Neural progenitor cell (in vitro differentiated cells): ENCODE measurements at regions not wholly inside any gene's neighbourhood (a gene's known extent, or its start where the extent isn't known, plus 50 kb on each side); places are given as distances from the start of the nearest gene placed in this dataset.
A peak's percentile ranks its signal among the peaks of the same experiment; 100 is the strongest.

Experiments
- DNase-seq: peaks from one replicate; pipeline ENCODE4 v3.0.0-alpha.2; 2016; ENCODE audit warnings: low spot score
- H2AFZ ChIP-seq: fragments of 200-600 bp; sonication (generic); replicated peaks from 2 replicates; pipeline ENCODE4 v1.6.1; 2016; ENCODE audit warnings: antibody characterized with exemption
- H3F3A ChIP-seq: fragments of 200-600 bp; sonication (generic); 2 replicates; pipeline ENCODE4 v1.6.1; 2016; ENCODE audit warnings: antibody characterized with exemption, low read depth
- H3K27ac ChIP-seq: fragments of 200-600 bp; sonication (generic); 2 replicates; pipeline ENCODE4 v1.5.1; 2016; ENCODE audit warnings: mild to moderate bottlenecking
- H3K27me3 ChIP-seq: fragments of 200-600 bp; sonication (generic); 2 replicates; pipeline ENCODE4 v1.6.1; 2016; ENCODE audit warnings: mild to moderate bottlenecking, moderate library complexity
- H3K36me3 ChIP-seq: fragments of 200-600 bp; sonication (generic); 2 replicates; pipeline ENCODE4 v1.5.1; 2016
- H3K4me1 ChIP-seq: fragments of 200-600 bp; sonication (generic); 2 replicates; pipeline ENCODE4 v1.6.1; 2016; ENCODE audit warnings: mixed run types
- H3K4me2 ChIP-seq: fragments of 200-600 bp; sonication (generic); 2 replicates; pipeline ENCODE4 v1.6.1; 2016
- H3K4me3 ChIP-seq: fragments of 200-600 bp; sonication (generic); 2 replicates; pipeline ENCODE4 v1.5.1; 2016
- H3K79me2 ChIP-seq: fragments of 200-600 bp; sonication (generic); 2 replicates; pipeline ENCODE4 v1.6.1; 2016; ENCODE audit warnings: low read depth
- H3K9ac ChIP-seq: fragments of 200-600 bp; sonication (generic); 2 replicates; pipeline ENCODE4 v1.6.1; 2016
- H3K9me3 ChIP-seq: fragments of 200-600 bp; sonication (generic); 2 replicates; pipeline ENCODE4 v1.5.1; 2016; ENCODE audit warnings: low read depth
- H4K20me1 ChIP-seq: fragments of 200-600 bp; sonication (generic); 2 replicates; pipeline ENCODE4 v1.6.1; 2016; ENCODE audit warnings: low read depth
- H3K27ac Mint-ChIP-seq: 3 replicates; pipeline ENCODE4 v1.8.0; 2021; ENCODE audit warnings: mixed read lengths
- H3K27me3 Mint-ChIP-seq: 2 replicates; pipeline ENCODE4 v1.8.0; 2022; ENCODE audit warnings: low read depth, mild to moderate bottlenecking, inconsistent platforms, moderate library complexity, mixed read lengths; ENCODE audit not compliant: insufficient read depth
- H3K36me3 Mint-ChIP-seq: 3 replicates; pipeline ENCODE4 v1.8.0; 2021; ENCODE audit warnings: mixed read lengths
- H3K4me1 Mint-ChIP-seq: 3 replicates; pipeline ENCODE4 v1.8.0; 2021; ENCODE audit warnings: mixed read lengths
- H3K4me3 Mint-ChIP-seq: 3 replicates; pipeline ENCODE4 v1.8.0; 2021; ENCODE audit warnings: mild to moderate bottlenecking, moderate library complexity, mixed read lengths
- H3K9me3 Mint-ChIP-seq: 3 replicates; pipeline ENCODE4 v1.8.0; 2020; ENCODE audit warnings: mixed read lengths
- EZH2 ChIP-seq: fragments of 200-600 bp; sonication (generic); IDR thresholded peaks from 2 replicates; pipeline ENCODE4 v1.6.1; 2017; ENCODE audit warnings: antibody characterized with exemption, mild to moderate bottlenecking, moderate library complexity
- EZH2phosphoT487 ChIP-seq: fragments of 200-600 bp; sonication (generic); IDR thresholded peaks from 2 replicates; pipeline ENCODE4 v1.6.1; 2017; ENCODE audit warnings: antibody characterized with exemption
- TF ChIP-seq, protein P1 (sequence below): fragments of 200-600 bp; sonication (generic); IDR thresholded peaks from 2 replicates; pipeline ENCODE4 v1.5.1; 2017; ENCODE audit warnings: antibody characterized with exemption, mild to moderate bottlenecking

DNA sequence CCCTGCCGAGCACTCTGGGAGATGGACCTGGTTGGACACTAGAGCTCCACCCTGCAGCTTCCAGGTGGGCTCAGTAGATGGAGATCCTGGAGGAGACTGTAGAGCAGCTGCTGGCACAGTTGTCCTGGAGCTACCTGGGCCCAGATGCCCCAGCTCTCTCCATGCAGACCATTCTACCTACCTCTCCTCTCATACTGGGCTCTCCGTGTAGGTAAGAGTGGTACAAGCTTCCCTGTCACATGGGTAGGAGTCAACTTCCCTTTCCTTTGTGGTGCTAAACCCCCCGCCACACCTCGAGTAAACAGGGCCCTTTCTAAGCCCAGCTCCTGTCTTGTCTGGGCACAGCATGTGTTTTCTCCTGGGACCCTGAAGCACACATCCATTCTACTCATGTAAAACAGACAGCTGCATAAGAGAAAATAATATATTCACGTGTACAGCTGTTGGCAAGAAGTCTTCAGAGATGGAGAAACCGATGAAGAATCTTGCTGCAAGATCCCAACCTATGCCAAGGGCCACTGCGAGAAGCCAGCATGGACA, 108.1 kb upstream of the DUSP22 start:
- H3K4me1 Mint-ChIP-seq = peaks cover 4% of the 10 kb centered on the region
- no peak overlapping the region for H3K27ac Mint-ChIP-seq
- no peak overlapping the region for H2AFZ ChIP-seq

GRCh38 chr6:186340-186965, 105.8 kb upstream of the DUSP22 start:
- Histone ChIP-seq H3K79me2 (no peaks in the 10 kb centered on the region), H3K9ac (no peak overlapping the region), H3K27me3 (no peaks in the 10 kb centered on the region), H4K20me1 (no peaks in the 10 kb centered on the region), H3K9me3 (no peaks in the 10 kb centered on the region), H3K4me1 (peaks cover 7% of the 10 kb centered on the region), H3F3A (no peaks in the 10 kb centered on the region), H3K4me2 (no peak overlapping the region), H3K4me3 (no peak overlapping the region), H3K27ac (no peak overlapping the region), H2AFZ (peak overlapping the region; percentile 64), H3K36me3 (no peaks in the 10 kb centered on the region)
- Mint-ChIP-seq H3K9me3 (no peaks in the 10 kb centered on the region), H3K4me1 (peaks cover 6% of the 10 kb centered on the region), H3K27me3 (peaks cover 3% of the 10 kb centered on the region), H3K4me3 (no peak overlapping the region), H3K36me3 (no peaks in the 10 kb centered on the region), H3K27ac (no peak overlapping the region)
- TF ChIP-seq, protein P1, sequence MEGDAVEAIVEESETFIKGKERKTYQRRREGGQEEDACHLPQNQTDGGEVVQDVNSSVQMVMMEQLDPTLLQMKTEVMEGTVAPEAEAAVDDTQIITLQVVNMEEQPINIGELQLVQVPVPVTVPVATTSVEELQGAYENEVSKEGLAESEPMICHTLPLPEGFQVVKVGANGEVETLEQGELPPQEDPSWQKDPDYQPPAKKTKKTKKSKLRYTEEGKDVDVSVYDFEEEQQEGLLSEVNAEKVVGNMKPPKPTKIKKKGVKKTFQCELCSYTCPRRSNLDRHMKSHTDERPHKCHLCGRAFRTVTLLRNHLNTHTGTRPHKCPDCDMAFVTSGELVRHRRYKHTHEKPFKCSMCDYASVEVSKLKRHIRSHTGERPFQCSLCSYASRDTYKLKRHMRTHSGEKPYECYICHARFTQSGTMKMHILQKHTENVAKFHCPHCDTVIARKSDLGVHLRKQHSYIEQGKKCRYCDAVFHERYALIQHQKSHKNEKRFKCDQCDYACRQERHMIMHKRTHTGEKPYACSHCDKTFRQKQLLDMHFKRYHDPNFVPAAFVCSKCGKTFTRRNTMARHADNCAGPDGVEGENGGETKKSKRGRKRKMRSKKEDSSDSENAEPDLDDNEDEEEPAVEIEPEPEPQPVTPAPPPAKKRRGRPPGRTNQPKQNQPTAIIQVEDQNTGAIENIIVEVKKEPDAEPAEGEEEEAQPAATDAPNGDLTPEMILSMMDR = no peak
- TF ChIP-seq EZH2phosphoT487 = no peak
- no peak for TF ChIP-seq EZH2
- no peak for DNase-seq

More for the DNA sequence above, 108.1 kb upstream of the DUSP22 start:
- Histone ChIP-seq H3K79me2 (no peaks in the 10 kb centered on the region), H4K20me1 (no peaks in the 10 kb centered on the region), H3K27me3 (no peaks in the 10 kb centered on the region), H3K27ac (no peak overlapping the region), H3K4me3 (no peak overlapping the region), H3K36me3 (no peaks in the 10 kb centered on the region), H3K9me3 (no peaks in the 10 kb centered on the region), H3F3A (no peaks in the 10 kb centered on the region), H3K4me1 (peaks cover 7% of the 10 kb centered on the region), H3K4me2 (no peak overlapping the region), H3K9ac (no peak overlapping the region)
- Mint-ChIP-seq H3K36me3 (no peaks in the 10 kb centered on the region), H3K4me3 (no peak overlapping the region), H3K27me3 (peaks cover 3% of the 10 kb centered on the region), H3K9me3 (no peaks in the 10 kb centered on the region)
- TF ChIP-seq EZH2 = no peak
- TF ChIP-seq EZH2phosphoT487 = no peak
- TF ChIP-seq, protein P1 = no peak
- no peak for DNase-seq

GRCh38 chr6:187210-187861, 105.0 kb upstream of the DUSP22 start:
- H3K9me3 ChIP-seq = no peaks in the 10 kb centered on the region
- H3K27ac ChIP-seq = no peak overlapping the region
- peak; percentile 13 for DNase-seq
- H4K20me1 ChIP-seq = no peaks in the 10 kb centered on the region
- no peaks in the 10 kb centered on the region for H3K36me3 Mint-ChIP-seq
- TF ChIP-seq, protein P1 = no peak
- TF ChIP-seq EZH2 (no peak), EZH2phosphoT487 (no peak)
- H3K36me3 ChIP-seq = no peaks in the 10 kb centered on the region
- H3F3A ChIP-seq = no peaks in the 10 kb centered on the region
- H3K4me1 Mint-ChIP-seq = peaks cover 6% of the 10 kb centered on the region
- peaks cover 3% of the 10 kb centered on the region for H3K27me3 Mint-ChIP-seq
- peaks cover 7% of the 10 kb centered on the region for H3K4me1 ChIP-seq
- H3K79me2 ChIP-seq = no peaks in the 10 kb centered on the region
- peak overlapping the region; percentile 48 for H2AFZ ChIP-seq
- no peak overlapping the region for H3K27ac Mint-ChIP-seq
- H3K9ac ChIP-seq = no peak overlapping the region
- no peaks in the 10 kb centered on the region for H3K27me3 ChIP-seq
- no peak overlapping the region for H3K4me2 ChIP-seq
- H3K9me3 Mint-ChIP-seq = no peaks in the 10 kb centered on the region
- H3K4me3 Mint-ChIP-seq = peak overlapping the region; percentile 8
- no peak overlapping the region for H3K4me3 ChIP-seq
